ENCODE measurements at regions not wholly inside any gene's neighbourhood (a gene's known extent, or its start where the extent isn't known, plus 50 kb on each side); places are given as distances from the start of the nearest gene placed in this dataset.

DNA sequence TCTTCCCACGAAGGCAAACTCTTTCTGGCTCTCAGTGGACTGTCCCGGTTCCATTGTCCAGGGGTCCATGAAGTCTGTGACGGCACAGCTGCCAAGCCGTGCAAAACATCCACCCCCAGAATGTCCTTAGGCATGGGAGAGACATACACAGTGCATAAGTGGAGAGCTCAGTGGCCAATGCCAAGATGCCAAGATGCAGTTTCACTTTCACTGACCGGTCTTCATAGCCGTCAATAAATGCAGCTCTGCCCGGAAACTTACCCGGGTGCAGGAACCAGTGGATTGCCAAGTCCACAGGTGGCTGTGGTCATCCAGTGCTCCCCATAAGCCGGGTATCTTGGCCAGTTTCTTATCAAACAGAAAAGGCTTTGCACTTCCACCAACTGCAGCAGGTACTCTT, 162.3 kb downstream of the PTCSC3 start:
- peak in 1 of 3 donors; percentile 26 for DNase-seq
- 20% methylated on average over 1 of the region's 9 CpGs for WGBS (ENCODE audit: insufficient coverage, low coverage, low lambda C conversion rate, missing lambda C conversion rate)
- Histone ChIP-seq H3K4me3 (no peak overlapping the region), H3K27me3 (no peaks in the 10 kb centered on the region), H3K36me3 (no peaks in the 10 kb centered on the region), H3K27ac (no peak overlapping the region), H3K9me3 (no peaks in the 10 kb centered on the region), H3K4me1 (no peaks in the 10 kb centered on the region)
- intact Hi-C loops (cut with DNase I), result no loop called here
- TF ChIP-seq POLR2A (IDR thresholded peaks at IDR 0.05) (no peak), CTCF (IDR thresholded peaks at IDR 0.05) (no peak)
- ATAC-seq, result peak in 2 of 4 donors; percentile 66 to 95

- ATAC-seq, result no peak
- no peak overlapping the region for H3K27ac ChIP-seq
- H3K4me1 ChIP-seq, result no peaks in the 10 kb centered on the region
- H3K27me3 ChIP-seq, result no peaks in the 10 kb centered on the region
- intact Hi-C loops (cut with DNase I), result no loop called here
- no peaks in the 10 kb centered on the region for H3K9me3 ChIP-seq
- TF ChIP-seq CTCF (IDR thresholded peaks at IDR 0.05) (no peak), POLR2A (IDR thresholded peaks at IDR 0.05) (no peak)
- H3K4me3 ChIP-seq, result no peak overlapping the region
- no peaks in the 10 kb centered on the region for H3K36me3 ChIP-seq
- WGBS (ENCODE audit: insufficient coverage, low coverage, low lambda C conversion rate, missing lambda C conversion rate), result no CpG with 5 or more reads among the region's 3 CpGs
- DNase-seq, result no peak
These were observed 163.0 kb downstream of the PTCSC3 start for GRCh38 chr14:36013483-36013882.

DNA sequence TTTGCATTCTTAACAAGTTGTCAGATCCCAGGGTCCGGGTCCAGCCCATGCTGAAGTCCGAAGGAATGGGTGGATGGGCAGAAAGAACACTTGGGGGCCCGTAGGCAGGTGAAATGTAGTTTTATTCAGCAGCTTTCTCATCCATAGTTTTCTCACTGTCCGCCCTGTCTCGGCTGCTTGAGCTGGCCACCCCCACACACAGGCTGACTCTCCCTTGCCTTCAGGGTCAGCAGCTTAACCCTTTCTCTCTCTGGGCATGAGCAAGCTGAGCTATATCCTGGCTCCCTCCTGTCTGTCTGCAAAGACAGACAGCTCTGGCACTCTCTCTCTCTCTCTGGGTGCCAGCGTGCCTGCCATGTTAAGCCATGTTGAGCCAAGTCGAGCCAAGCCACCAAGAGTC, 163.9 kb downstream of the PTCSC3 start:
- no peak for DNase-seq
- H3K36me3 ChIP-seq, result no peaks in the 10 kb centered on the region
- H3K4me3 ChIP-seq, result no peak overlapping the region
- no peaks in the 10 kb centered on the region for H3K9me3 ChIP-seq
- no peak for ATAC-seq
- H3K27ac ChIP-seq, result no peak overlapping the region
- intact Hi-C loops (cut with DNase I), result no loop called here
- WGBS (ENCODE audit: insufficient coverage, low coverage, low lambda C conversion rate, missing lambda C conversion rate), result 41% methylated on average over 4 of the region's 7 CpGs
- H3K4me1 ChIP-seq, result no peaks in the 10 kb centered on the region
- TF ChIP-seq POLR2A (IDR thresholded peaks at IDR 0.05) (no peak), CTCF (IDR thresholded peaks at IDR 0.05) (no peak)
- H3K27me3 ChIP-seq, result no peaks in the 10 kb centered on the region

GRCh38 chr14:36009643-36010042, 166.9 kb downstream of the PTCSC3 start:
- no peaks in the 10 kb centered on the region for H3K4me1 ChIP-seq
- no peak overlapping the region for H3K4me3 ChIP-seq
- H3K27me3 ChIP-seq, result no peaks in the 10 kb centered on the region
- H3K9me3 ChIP-seq, result no peaks in the 10 kb centered on the region
- no peaks in the 10 kb centered on the region for H3K36me3 ChIP-seq
- ATAC-seq (no peak), DNase-seq (no peak)
- H3K27ac ChIP-seq, result no peak overlapping the region
- TF ChIP-seq CTCF (IDR thresholded peaks at IDR 0.05) (no peak), POLR2A (IDR thresholded peaks at IDR 0.05) (no peak)
- WGBS (ENCODE audit: insufficient coverage, low coverage, low lambda C conversion rate, missing lambda C conversion rate), result 18% methylated on average over 1 of the region's 1 CpG
- intact Hi-C loops (cut with DNase I), result no loop called here

GRCh38 chr14:36006623-36007022, 169.9 kb downstream of the PTCSC3 start:
- H3K27me3 ChIP-seq, result no peaks in the 10 kb centered on the region
- H3K36me3 ChIP-seq, result no peaks in the 10 kb centered on the region
- ATAC-seq (no peak), DNase-seq (no peak)
- TF ChIP-seq POLR2A (IDR thresholded peaks at IDR 0.05) (no peak), CTCF (IDR thresholded peaks at IDR 0.05) (no peak)
- 64% methylated on average over 4 of the region's 4 CpGs for WGBS (ENCODE audit: insufficient coverage, low coverage, low lambda C conversion rate, missing lambda C conversion rate)
- H3K4me3 ChIP-seq, result no peak overlapping the region
- intact Hi-C loops (cut with DNase I), result no loop called here
- H3K4me1 ChIP-seq, result no peaks in the 10 kb centered on the region
- no peaks in the 10 kb centered on the region for H3K9me3 ChIP-seq
- no peak overlapping the region for H3K27ac ChIP-seq

Data from right lobe of liver (tissue), 6 donors.